ENCODE measurements at regions not wholly inside any gene's neighbourhood (a gene's known extent, or its start where the extent isn't known, plus 50 kb on each side); places are given as distances from the start of the nearest gene placed in this dataset.

DNA sequence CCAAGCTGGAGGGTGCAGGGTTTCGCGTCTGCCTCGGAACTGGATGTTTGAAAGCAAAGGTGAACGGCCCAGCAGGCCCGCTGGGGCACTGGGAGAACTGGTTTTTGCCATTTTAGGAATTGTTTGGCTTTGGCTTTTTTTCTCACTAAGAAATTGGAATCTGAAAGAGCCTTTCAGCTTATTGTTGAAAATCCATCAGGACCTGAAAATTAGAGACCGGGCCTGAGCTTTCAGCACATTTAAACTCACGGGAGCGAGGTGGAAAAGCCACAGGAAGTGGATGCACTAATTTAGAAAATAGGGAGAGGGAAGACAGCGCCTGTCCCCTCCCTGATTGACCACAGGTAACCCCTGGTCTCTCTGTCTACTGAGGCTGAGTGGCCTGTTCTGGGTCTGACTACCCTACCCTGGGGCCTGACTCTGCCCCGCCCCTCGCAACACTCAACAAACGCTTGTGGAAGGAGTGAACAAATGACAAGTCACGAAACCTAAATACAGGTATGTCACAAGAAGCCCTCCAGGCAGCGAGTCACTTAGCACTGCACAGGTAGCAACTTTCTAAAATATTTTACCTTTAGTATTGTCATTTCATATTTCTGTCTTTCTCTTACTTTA lies 100.3 kb upstream of the MBOAT2 start:
- Histone ChIP-seq H3K9me3 (ENCODE audit: insufficient read depth, low read depth, low read length) (no peaks in the 10 kb centered on the region), H3K27me3 (ENCODE audit: insufficient read depth, low read length, poor library complexity, severe bottlenecking) (no peaks in the 10 kb centered on the region), H4K20me1 (ENCODE audit: insufficient read depth, low read length, poor library complexity, severe bottlenecking) (no peaks in the 10 kb centered on the region), H3K4me2 (ENCODE audit: low read depth, low read length, poor library complexity, severe bottlenecking) (no peak overlapping the region), H3K4me3 (ENCODE audit: low read length, poor library complexity, severe bottlenecking) (no peak overlapping the region), H3K36me3 (ENCODE audit: insufficient read depth, low read length) (no peaks in the 10 kb centered on the region), H3F3A (ENCODE audit: low read depth) (no peaks in the 10 kb centered on the region), H2AFZ (ENCODE audit: low read length) (no peak overlapping the region), H3K9me2 (replicated peaks; ENCODE audit: low read depth, low read length) (no peaks in the 10 kb centered on the region), H3K79me2 (ENCODE audit: insufficient read depth, low read length) (no peaks in the 10 kb centered on the region), H3K4me1 (ENCODE audit: insufficient read depth, low read length, poor library complexity, severe bottlenecking) (no peaks in the 10 kb centered on the region), H3K9ac (ENCODE audit: low read depth, low read length, poor library complexity, severe bottlenecking) (no peak overlapping the region)
- no peak for TF ChIP-seq CTCF (conservative IDR thresholded peaks at IDR 0.05; ENCODE audit: low read length)
- no peak for TF ChIP-seq EZH2phosphoT487 (IDR thresholded peaks at IDR 0.05; ENCODE audit: borderline replicate concordance)

DNA sequence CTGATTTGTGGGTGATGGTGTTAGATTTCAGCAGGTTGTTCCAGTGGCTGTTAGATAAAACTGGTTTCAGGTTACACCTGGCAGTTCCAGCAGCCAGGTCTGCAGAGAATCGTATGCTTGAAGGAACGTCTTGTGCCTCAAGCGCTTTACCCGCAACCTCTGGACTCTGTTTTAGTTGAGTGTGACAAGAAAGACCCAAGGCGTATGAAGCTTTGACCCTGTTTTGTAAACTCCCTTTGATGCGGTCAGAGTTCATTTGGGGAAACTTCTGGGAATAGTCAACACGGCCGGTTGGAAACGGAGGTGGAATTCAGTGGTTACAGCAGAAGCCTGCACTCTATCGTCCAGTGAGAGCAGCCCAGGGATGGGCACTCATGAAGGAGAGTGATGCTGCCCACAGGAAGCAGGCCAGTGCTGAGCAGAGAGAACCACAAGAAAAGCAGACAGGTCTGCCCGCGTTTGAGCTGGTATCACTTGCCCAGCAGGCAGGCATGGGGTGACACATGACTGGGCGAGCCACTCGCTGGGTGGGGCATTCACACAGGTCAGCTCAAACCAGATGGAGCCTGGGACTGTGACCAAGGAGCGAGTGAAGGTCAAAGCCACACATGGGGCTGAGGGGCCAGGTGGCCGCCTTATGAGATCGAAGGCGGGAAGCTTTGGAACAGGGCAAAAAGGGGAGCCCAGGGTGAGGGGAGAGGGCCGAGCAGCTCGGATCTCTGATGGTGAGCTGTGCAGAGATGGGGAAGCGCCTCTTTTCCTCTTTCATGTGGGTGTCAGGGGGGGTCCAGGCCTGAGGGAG lies 99.6 kb upstream of the MBOAT2 start:
- Histone ChIP-seq H3K4me2 (ENCODE audit: low read depth, low read length, poor library complexity, severe bottlenecking) (no peak overlapping the region), H4K20me1 (ENCODE audit: insufficient read depth, low read length, poor library complexity, severe bottlenecking) (no peaks in the 10 kb centered on the region), H3K4me1 (ENCODE audit: insufficient read depth, low read length, poor library complexity, severe bottlenecking) (no peaks in the 10 kb centered on the region), H3K36me3 (ENCODE audit: insufficient read depth, low read length) (no peaks in the 10 kb centered on the region), H3K27me3 (ENCODE audit: insufficient read depth, low read length, poor library complexity, severe bottlenecking) (no peaks in the 10 kb centered on the region), H3K9me2 (replicated peaks; ENCODE audit: low read depth, low read length) (no peaks in the 10 kb centered on the region), H3K9me3 (ENCODE audit: insufficient read depth, low read depth, low read length) (no peaks in the 10 kb centered on the region), H3F3A (ENCODE audit: low read depth) (no peaks in the 10 kb centered on the region), H3K79me2 (ENCODE audit: insufficient read depth, low read length) (no peaks in the 10 kb centered on the region), H3K9ac (ENCODE audit: low read depth, low read length, poor library complexity, severe bottlenecking) (no peak overlapping the region), H2AFZ (ENCODE audit: low read length) (no peak overlapping the region), H3K4me3 (ENCODE audit: low read length, poor library complexity, severe bottlenecking) (no peak overlapping the region)
- no peak for TF ChIP-seq CTCF (conservative IDR thresholded peaks at IDR 0.05; ENCODE audit: low read length)
- TF ChIP-seq EZH2phosphoT487 (IDR thresholded peaks at IDR 0.05; ENCODE audit: borderline replicate concordance): no peak

GRCh38 chr2:9101763-9102425 lies 98.4 kb upstream of the MBOAT2 start:
- Histone ChIP-seq H3K4me1 (ENCODE audit: insufficient read depth, low read length, poor library complexity, severe bottlenecking) (no peaks in the 10 kb centered on the region), H3K9me2 (replicated peaks; ENCODE audit: low read depth, low read length) (no peaks in the 10 kb centered on the region), H3K4me3 (ENCODE audit: low read length, poor library complexity, severe bottlenecking) (no peak overlapping the region), H3K36me3 (ENCODE audit: insufficient read depth, low read length) (no peaks in the 10 kb centered on the region), H3F3A (ENCODE audit: low read depth) (no peaks in the 10 kb centered on the region), H2AFZ (ENCODE audit: low read length) (no peak overlapping the region), H3K27me3 (ENCODE audit: insufficient read depth, low read length, poor library complexity, severe bottlenecking) (no peaks in the 10 kb centered on the region), H3K79me2 (ENCODE audit: insufficient read depth, low read length) (no peaks in the 10 kb centered on the region), H3K9me3 (ENCODE audit: insufficient read depth, low read depth, low read length) (no peaks in the 10 kb centered on the region), H3K9ac (ENCODE audit: low read depth, low read length, poor library complexity, severe bottlenecking) (no peak overlapping the region), H4K20me1 (ENCODE audit: insufficient read depth, low read length, poor library complexity, severe bottlenecking) (no peaks in the 10 kb centered on the region), H3K4me2 (ENCODE audit: low read depth, low read length, poor library complexity, severe bottlenecking) (no peak overlapping the region)
- no peak for TF ChIP-seq EZH2phosphoT487 (IDR thresholded peaks at IDR 0.05; ENCODE audit: borderline replicate concordance)
